ENCODE measurements at regions not wholly inside any gene's neighbourhood (a gene's known extent, or its start where the extent isn't known, plus 50 kb on each side); places are given as distances from the start of the nearest gene placed in this dataset.
A peak's percentile ranks its signal among the peaks of the same experiment; 100 is the strongest.

GRCh38 chr21:15370462-15370975, 305.7 kb upstream of the NRIP1 start:
- DNase-seq (ENCODE audit: low read depth): no peak

DNA sequence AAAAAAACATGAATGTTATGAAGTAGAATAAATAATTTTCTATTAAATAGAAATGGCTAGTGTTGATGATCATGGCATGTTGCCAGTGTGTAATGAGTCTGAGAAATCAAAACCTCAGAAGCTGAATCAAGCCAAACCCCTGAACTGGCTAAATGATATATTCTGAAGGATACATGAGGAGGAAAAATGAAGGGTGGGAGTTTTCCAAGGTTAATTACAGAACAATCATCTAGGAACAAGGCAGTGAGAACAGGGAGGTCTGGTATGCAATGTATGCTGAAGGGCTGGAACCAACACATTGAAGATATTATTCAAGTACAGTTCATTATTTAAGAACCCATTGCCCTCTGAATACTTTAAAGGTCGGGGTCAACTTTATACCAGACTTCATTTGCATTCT, 309.1 kb upstream of the NRIP1 start:
- DNase-seq (ENCODE audit: low read depth): peak; percentile 7

DNA sequence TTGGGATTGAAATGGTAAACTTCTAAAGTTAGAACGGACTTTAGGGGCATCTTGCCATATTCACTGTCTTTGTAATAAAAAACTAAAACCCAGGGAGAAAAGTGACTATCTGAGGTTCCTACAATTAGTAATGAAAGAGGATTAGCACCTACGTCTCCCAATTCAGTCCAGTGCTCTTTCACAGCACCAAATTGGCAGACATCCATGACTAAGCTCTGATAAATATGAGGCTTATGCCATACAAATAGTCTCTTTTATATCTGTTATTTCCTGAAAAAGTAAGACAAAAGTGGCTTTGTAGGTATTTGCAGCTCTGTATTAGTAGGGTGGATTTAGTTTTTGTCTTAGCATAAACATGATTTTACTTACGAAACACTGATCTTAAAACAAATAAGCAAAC, 315.0 kb upstream of the NRIP1 start:
- no peak for DNase-seq (ENCODE audit: low read depth)

DNA sequence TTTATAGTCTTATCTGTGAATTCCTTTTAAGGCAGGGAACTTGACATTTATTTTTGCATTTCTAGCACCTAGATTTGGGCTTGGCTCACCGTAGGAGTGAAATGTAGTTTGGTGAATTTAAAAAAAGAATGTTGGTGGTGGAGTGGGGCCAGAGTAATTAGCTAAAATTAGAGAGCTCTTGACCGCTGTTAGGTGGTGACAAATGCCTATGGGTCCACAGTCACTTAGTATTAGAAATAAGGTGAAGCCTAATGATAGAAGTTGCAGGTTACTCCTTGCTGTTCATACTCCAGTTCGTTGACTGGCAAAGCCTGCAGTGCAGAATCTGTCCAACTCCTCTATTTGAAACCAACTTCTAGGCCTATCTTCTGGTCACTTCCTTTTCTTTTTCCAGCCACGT, 318.8 kb upstream of the NRIP1 start:
- no peak for DNase-seq (ENCODE audit: low read depth)

DNA sequence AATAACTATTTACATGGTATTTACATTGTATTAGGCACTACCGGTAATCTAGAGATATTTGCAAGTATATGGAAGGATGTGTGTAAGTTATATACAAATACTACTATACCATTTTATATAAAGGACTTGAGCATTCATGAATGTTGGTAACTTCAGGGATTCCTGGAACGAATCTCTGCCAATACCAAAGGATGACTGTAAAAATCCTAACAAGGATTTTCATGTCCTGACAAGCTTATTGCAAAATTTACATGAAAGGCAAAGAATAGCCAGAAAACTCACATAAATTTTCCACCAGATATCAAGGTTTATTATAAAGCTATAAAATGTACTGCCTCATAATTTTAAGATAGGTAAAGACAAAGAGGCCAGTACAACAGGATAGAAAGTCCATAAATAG, 325.2 kb upstream of the NRIP1 start:
- DNase-seq (ENCODE audit: low read depth): no peak

DNA sequence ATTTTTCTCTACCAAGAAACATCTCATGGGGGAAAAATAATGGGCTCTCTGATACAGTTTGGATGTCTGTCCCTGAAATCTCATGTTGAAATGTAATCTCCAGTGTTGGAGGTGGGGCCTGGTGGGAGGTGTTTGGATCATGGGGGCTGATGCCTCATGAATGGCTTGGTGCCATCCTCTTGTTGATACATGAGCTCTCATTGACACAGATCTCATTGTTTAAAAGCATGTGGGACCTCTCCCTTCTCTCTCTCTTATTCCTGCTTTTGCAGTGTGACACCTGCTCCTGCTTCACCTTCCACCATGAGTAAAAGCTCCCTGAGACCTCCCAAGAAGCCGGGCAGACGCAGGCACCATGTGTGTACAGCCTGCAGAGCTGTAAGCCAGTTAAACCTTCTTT, 332.5 kb upstream of the NRIP1 start:
- no peak for DNase-seq (ENCODE audit: low read depth)

GRCh38 chr21:15400905-15401304, 328.9 kb upstream of the USP25 start:
- peak; percentile 52 for DNase-seq (ENCODE audit: low read depth)

GRCh38 chr21:15401331-15401730, 328.5 kb upstream of the USP25 start:
- no peak for DNase-seq (ENCODE audit: low read depth)

- DNase-seq (ENCODE audit: low read depth): no peak
These were observed 324.6 kb upstream of the USP25 start for GRCh38 chr21:15405214-15405613.

DNA sequence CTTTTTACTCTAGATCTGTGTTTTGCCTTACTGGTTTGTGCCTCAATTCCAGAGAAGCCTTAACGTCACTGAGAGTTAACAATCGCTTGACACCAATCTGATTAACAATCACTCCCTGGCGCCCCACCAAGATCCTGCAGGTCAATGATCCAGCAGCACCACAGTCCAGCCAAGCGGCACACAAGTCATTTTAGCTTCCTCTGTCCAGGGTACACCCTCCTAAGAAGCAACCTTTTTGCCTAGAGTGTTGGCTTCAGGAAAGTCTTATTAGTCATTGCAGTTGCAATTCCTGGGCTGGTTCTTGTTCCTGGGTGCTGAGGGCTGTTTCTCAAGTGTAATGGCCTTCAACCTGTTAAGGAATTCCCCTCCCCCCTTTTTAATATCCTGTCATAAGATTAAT, 323.0 kb upstream of the USP25 start:
- DNase-seq (ENCODE audit: low read depth): peak; percentile 96

DNA sequence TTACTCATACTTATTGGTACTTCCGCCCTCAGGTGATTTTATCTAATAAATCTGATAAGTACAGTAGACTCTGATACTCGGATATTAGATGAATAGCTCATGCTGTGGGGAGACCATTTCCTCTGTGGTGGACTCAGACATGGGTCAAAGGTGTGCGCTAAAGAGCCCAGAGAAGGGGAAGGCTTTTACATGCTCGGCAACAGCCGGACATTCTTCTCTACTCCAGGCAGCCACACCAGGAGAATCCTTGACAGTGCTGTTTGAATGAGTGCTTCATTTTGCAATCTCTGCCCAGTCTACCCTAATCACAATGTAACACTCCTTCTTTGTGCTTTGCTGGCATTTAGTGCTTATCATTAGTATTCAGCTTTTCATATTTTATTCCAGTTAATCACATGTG, 322.2 kb upstream of the USP25 start:
- DNase-seq (ENCODE audit: low read depth): no peak

- DNase-seq (ENCODE audit: low read depth): no peak
These were observed 321.7 kb upstream of the USP25 start for GRCh38 chr21:15408089-15408488.

DNA sequence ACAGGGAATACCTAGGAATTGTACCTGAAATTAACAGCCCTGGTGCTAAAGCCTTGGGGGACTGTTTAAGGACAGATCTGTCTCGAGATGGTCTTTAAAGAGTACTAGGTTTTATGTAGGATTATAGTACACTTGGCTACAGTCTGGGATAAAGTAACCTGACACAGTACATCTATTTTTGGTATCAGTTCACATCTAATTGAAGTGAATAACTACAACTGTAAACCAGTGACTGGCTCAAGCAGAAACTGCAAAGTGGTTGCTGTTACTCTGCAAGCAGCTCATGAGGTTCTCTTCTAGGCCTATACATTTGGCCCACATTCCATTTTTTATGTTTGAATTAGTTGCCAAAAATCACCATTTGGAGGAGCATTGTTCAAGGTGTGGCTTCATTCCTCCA, 320.8 kb upstream of the USP25 start:
- no peak for DNase-seq (ENCODE audit: low read depth)

DNA sequence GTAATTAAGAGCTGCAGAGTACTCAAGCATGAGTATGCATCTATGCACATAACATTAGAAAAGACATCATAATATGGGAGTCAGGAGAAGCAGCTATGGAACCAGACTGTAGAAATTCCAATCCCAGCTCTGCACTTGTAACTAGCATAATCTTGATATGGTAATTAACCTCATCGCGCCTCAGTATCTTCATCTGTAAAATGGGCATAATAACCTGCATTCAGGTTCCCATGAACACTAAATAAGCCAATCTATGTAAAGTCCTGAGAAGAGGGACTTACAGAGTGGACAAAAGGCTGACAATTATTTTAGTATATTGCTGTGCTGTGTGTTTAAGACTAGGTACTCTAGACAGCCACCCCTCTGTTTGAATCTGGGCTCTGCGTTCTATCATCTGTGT, 318.9 kb upstream of the USP25 start:
- no peak for DNase-seq (ENCODE audit: low read depth)

DNA sequence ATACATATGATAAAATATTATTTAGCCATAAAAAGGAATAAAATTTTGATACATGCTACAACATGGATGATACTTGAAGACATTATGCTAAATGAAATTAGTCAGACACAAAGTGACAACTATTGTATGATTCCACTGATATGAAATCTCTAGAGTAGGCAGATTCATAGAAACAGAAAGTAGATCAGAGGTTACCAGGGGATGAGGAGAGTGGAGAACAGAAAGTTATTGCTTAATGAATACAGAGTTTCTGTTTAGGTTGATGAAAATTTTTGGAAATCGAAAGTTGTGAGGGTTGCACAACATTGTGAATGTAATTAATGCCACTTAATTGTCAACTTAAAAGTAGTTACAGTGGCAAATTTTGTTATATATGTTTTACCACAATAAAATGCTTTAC, 315.7 kb upstream of the USP25 start:
- no peak for DNase-seq (ENCODE audit: low read depth)

GRCh38 chr21:15415541-15416261, 314.1 kb upstream of the USP25 start:
- DNase-seq (ENCODE audit: low read depth): peak; percentile 50

GRCh38 chr21:15421441-15421881, 308.3 kb upstream of the USP25 start:
- peak; percentile 92 for DNase-seq (ENCODE audit: low read depth)

DNA sequence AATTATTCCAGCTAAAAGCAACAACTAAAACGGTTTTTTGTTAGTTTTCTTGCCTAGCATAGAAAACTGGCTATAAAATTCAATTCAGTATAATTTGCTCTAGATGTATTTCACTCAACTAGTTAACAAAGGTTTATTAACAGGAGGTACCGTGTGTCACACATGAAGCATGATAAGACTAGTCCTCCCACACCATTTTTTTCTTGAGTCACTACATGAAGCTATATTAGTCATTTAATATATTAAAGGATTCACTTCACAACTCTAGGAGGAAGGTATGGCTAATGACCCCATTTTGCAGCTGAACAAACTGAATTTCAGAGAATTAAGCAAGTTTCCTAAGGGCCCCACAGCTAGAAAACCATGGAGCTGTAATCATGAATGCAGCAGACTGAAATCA, 307.8 kb upstream of the USP25 start:
- DNase-seq (ENCODE audit: low read depth): peak; percentile 84

DNA sequence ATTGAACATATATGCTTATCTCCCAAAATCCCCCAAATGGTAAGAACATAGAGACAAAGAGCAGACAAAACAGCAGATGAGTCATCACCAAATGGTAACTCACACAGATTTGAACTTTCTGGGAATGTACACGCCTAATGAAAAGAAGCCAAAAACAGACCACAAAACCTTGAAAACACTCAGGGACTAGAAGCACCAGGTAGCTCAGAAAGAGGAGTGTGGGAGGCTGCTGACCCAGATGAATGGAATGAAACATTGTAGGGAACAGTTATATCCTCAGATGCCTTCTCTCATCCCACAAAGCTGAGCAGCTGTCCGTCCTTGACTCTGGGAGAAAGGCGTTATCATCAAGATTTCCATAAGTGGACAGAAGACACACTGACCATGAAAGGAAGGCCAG, 307.0 kb upstream of the USP25 start:
- peak; percentile 89 for DNase-seq (ENCODE audit: low read depth)

DNA sequence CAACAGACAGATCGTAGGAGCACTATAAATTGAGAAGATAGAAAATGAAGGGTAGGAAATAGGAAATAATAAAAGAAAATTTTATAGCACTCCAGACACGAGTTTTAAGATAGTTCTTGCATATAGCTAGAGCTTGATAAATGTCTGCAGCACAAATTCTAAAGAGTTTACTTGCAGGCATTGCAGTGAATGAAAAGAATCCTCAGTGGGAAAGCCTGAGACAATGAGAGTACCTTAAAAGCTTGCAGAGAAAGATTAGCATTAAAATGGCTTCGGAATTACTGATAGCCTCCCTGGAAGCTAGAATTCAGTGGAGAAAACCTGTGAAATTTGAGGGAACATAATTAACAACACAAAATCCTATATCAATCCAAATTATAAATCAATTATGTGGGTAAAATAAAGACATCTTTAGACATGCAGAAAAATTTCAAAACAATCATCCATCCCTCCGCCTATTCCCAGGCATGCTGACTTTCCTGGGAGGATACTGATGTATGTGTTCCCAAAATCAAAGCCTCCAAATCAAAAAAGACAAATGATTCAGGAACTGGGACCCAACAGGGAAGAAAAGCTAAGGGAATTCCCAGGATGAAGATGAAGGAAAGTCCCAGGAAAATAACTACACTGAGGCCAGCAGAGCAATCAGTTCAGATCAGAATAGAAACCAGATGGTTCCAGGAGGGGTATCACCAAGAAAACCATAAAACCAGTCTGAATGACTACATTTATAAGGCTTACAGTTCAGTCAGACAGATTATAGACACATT, 305.9 kb upstream of the USP25 start:
- no peak for DNase-seq (ENCODE audit: low read depth)

DNA sequence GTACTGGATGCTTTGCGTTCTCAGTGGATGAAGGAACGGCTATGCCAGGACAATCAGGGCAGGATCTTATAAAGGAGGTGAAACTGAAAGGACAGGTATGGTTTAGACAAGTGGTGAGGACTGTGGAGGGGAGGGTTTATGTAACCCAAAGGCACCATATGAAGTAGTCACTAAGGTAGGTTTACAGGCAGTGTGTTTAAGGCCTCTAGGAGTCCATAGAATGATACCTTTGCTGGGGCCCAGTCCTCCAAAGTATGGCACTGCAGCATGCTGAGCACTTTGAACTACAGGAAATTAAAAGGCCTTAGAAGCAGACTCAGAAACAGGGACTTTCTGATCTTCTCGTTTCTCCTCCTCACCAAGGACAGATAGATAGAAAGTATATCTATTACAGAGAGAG, 304.7 kb upstream of the USP25 start:
- no peak for DNase-seq (ENCODE audit: low read depth)

- DNase-seq (ENCODE audit: low read depth): no peak
These were observed 299.8 kb upstream of the USP25 start for GRCh38 chr21:15430023-15430422.

DNA sequence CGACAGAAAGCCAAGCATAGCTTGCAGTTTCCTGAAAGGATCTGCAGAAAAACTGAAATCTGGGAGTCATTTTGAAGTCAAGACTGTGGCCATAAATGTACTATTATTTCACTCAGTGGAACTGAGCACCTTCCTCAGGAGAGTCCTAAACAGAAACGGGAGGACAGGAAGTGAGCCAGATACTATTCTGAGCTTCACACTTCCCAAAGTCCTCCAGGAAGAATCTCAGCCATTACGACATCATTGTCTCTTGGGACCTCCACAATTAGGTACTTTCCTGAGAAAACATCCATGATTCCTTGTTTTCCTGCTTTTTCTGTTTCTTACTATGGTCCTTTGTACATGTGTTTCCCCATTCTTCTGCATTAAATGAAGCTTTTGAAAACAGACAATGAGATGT, 299.2 kb upstream of the USP25 start:
- DNase-seq (ENCODE audit: low read depth): no peak
